ENCODE measurements at regions not wholly inside any gene's neighbourhood (a gene's known extent, or its start where the extent isn't known, plus 50 kb on each side); places are given as distances from the start of the nearest gene placed in this dataset.

DNA sequence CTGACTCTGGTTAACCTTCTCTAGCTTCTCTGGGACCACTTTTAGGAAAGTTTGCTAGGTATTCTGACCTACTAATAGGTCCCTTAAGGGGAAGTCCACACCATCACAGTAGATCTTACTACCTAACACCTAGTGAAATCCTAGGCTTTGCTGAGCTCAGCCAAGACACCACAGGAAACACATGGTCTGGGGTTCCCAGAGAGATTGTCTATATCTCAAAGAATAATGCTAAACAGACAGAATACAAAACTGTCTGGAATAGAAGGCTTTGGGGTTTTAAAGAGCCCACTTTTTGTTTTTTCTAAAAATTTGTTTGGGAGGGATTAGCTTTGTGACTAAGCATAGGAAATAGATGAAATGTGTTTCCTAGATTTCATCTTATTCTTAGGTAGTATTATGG is 395.1 kb downstream of the ARHGEF28 start:
- TF ChIP-seq, protein P1, sequence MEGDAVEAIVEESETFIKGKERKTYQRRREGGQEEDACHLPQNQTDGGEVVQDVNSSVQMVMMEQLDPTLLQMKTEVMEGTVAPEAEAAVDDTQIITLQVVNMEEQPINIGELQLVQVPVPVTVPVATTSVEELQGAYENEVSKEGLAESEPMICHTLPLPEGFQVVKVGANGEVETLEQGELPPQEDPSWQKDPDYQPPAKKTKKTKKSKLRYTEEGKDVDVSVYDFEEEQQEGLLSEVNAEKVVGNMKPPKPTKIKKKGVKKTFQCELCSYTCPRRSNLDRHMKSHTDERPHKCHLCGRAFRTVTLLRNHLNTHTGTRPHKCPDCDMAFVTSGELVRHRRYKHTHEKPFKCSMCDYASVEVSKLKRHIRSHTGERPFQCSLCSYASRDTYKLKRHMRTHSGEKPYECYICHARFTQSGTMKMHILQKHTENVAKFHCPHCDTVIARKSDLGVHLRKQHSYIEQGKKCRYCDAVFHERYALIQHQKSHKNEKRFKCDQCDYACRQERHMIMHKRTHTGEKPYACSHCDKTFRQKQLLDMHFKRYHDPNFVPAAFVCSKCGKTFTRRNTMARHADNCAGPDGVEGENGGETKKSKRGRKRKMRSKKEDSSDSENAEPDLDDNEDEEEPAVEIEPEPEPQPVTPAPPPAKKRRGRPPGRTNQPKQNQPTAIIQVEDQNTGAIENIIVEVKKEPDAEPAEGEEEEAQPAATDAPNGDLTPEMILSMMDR (IDR thresholded peaks at IDR 0.05; ENCODE audit: unreplicated experiment) = no peak
- Mint-ChIP-seq H3K9me3 (ENCODE audit: low read depth) (no peaks in the 10 kb centered on the region), H3K27me3 (peaks cover 10% of the 10 kb centered on the region), H3K4me3 (ENCODE audit: low read depth) (no peak overlapping the region), H3K27ac (no peak overlapping the region), H3K4me1 (ENCODE audit: low read depth) (peaks cover 2% of the 10 kb centered on the region), H3K36me3 (ENCODE audit: insufficient read depth) (no peaks in the 10 kb centered on the region)
- DNase-seq (ENCODE audit: low spot score, unreplicated experiment) = no peak

DNA sequence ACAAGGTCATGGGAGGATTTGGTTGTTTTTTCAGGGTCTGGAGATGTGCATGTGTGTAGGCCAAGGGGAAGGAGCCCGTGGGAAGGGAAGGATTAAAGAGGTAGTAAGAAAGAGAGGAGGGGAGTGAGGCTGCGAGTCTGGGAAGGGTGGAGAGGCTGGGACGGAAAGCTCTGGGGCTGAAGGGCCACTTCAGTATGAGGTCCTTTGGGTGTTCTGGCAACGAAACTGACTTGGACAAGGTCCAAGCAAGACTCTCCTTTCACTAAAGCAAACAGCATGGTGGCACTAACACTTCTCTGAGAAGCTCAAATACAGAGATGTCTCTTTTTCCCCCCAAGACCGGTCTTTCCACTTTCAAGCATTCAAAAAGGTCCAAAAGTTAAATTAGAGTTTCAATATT is 394.5 kb downstream of the ARHGEF28 start:
- Mint-ChIP-seq H3K9me3 (ENCODE audit: low read depth) (no peaks in the 10 kb centered on the region), H3K4me3 (ENCODE audit: low read depth) (no peak overlapping the region), H3K27ac (no peak overlapping the region), H3K4me1 (ENCODE audit: low read depth) (peaks cover 2% of the 10 kb centered on the region), H3K27me3 (peaks cover 10% of the 10 kb centered on the region), H3K36me3 (ENCODE audit: insufficient read depth) (no peaks in the 10 kb centered on the region)
- DNase-seq (ENCODE audit: low spot score, unreplicated experiment) = no peak
- TF ChIP-seq, protein P1 (IDR thresholded peaks at IDR 0.05; ENCODE audit: unreplicated experiment) = no peak

GRCh38 chr5:74019923-74020322 is 393.9 kb downstream of the ARHGEF28 start:
- peaks cover 2% of the 10 kb centered on the region for H3K4me1 Mint-ChIP-seq (ENCODE audit: low read depth)
- H3K36me3 Mint-ChIP-seq (ENCODE audit: insufficient read depth) = no peaks in the 10 kb centered on the region
- no peak for DNase-seq (ENCODE audit: low spot score, unreplicated experiment)
- TF ChIP-seq, protein P1 (IDR thresholded peaks at IDR 0.05; ENCODE audit: unreplicated experiment) = no peak
- H3K4me3 Mint-ChIP-seq (ENCODE audit: low read depth) = no peak overlapping the region
- H3K27me3 Mint-ChIP-seq = peaks cover 10% of the 10 kb centered on the region
- H3K27ac Mint-ChIP-seq = no peak overlapping the region
- H3K9me3 Mint-ChIP-seq (ENCODE audit: low read depth) = no peaks in the 10 kb centered on the region

DNA sequence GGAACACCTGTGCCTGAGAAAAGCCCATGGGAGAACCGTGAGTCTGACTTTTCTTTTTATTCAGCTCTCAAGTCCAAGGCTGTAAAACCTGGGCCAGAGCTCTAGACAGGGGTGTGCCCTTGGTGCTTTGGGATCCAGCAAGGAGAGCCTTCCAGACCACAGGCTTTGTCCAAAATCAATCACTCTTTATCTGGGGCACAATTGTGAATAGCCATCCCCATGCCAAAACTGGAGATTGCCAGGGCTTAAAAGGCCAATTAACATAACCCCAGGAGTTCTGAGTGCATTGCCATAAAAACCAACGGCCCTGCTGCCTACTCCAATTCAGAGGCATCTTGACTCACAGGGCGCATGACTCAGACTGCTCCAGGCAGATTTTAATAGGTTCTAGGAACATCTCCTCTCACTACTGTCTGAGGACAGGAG is 391.8 kb downstream of the ARHGEF28 start:
- no peaks in the 10 kb centered on the region for H3K9me3 Mint-ChIP-seq (ENCODE audit: low read depth)
- TF ChIP-seq, protein P1 (IDR thresholded peaks at IDR 0.05; ENCODE audit: unreplicated experiment) = no peak
- H3K4me1 Mint-ChIP-seq (ENCODE audit: low read depth) = peaks cover 2% of the 10 kb centered on the region
- no peak for DNase-seq (ENCODE audit: low spot score, unreplicated experiment)
- H3K4me3 Mint-ChIP-seq (ENCODE audit: low read depth) = no peak overlapping the region
- H3K27me3 Mint-ChIP-seq = peaks cover 10% of the 10 kb centered on the region
- H3K36me3 Mint-ChIP-seq (ENCODE audit: insufficient read depth) = no peaks in the 10 kb centered on the region
- H3K27ac Mint-ChIP-seq = no peak overlapping the region

DNA sequence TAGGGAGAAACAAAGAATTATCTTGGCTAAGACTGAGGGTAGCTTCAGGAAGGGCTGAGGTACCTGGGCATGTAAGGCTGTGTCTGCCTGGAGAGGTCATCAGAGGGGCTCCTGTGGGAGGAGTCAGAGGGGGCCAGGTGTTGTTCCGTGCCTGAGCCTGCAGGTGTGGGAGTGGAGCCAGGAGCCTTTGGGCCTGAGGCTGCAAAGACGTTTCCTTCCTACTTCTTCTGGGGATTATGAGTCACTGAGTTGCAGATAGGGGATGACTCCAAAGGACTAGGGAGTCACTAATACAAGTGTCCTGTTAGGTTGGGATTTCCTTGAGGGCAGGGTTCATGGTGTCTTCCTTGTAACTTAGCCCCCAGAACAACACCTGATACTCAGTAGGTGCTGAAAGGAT is 391.1 kb downstream of the ARHGEF28 start:
- no peaks in the 10 kb centered on the region for H3K9me3 Mint-ChIP-seq (ENCODE audit: low read depth)
- no peak overlapping the region for H3K4me3 Mint-ChIP-seq (ENCODE audit: low read depth)
- peaks cover 10% of the 10 kb centered on the region for H3K27me3 Mint-ChIP-seq
- DNase-seq (ENCODE audit: low spot score, unreplicated experiment) = no peak
- H3K27ac Mint-ChIP-seq = no peak overlapping the region
- no peaks in the 10 kb centered on the region for H3K36me3 Mint-ChIP-seq (ENCODE audit: insufficient read depth)
- TF ChIP-seq, protein P1 (IDR thresholded peaks at IDR 0.05; ENCODE audit: unreplicated experiment) = no peak
- peaks cover 2% of the 10 kb centered on the region for H3K4me1 Mint-ChIP-seq (ENCODE audit: low read depth)
